ENCODE measurements at regions not wholly inside any gene's neighbourhood (a gene's known extent, or its start where the extent isn't known, plus 50 kb on each side); places are given as distances from the start of the nearest gene placed in this dataset.
"Not testable (repeated sequence)": the region's sequence is repeated elsewhere in the genome, so short reads cannot be mapped to it uniquely, and the experiment has no call there.

GRCh38 chr6:90887764-90888163 is 300.9 kb upstream of the MAP3K7 start:
- DNase-seq = no peak

DNA sequence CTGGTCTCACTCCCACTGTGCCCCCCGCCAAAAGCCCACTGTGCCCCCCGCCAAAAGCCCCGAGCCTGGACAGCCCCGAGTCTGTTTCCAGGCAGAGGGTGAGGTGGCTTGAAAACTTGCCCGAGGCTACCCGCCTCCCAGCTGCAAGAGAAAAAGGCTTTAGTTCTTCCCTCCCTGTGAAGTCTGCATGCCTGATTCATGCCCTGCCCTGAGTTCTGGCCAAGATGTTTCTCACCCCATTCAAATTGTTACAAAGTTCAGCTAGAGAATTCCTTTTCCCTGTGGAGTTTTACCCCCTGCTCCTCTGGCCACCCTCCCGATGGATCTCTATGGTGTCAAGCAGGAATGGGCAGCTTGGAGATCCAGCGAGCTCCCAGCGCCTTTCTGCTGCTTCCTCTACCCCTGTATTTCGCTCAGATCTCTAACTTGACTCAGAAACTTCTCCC is 298.8 kb upstream of the MAP3K7 start:
- DNase-seq = no peak

- DNase-seq = not testable (repeated sequence)
These were observed 298.3 kb upstream of the MAP3K7 start for GRCh38 chr6:90885137-90885536.

DNA sequence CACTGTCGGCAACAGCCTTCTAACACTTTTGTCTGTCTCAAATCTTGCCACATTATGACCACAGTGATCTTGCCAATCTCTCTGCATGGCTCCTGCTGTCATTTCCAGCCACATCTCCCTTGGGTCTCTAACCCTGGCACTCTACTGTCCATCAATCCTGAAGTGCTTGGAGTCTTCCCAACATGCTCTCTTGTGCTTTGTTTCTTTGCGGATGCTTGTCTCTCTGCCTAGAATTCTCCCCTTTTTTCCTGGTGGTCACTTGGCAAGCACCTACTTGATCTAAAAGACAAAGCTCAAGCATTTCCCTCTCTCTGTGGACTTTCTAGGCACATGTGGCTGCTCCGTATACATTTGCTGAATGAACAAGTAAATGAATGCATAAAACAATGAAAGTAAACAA is 290.7 kb upstream of the MAP3K7 start:
- peak; percentile 9 for DNase-seq

DNA sequence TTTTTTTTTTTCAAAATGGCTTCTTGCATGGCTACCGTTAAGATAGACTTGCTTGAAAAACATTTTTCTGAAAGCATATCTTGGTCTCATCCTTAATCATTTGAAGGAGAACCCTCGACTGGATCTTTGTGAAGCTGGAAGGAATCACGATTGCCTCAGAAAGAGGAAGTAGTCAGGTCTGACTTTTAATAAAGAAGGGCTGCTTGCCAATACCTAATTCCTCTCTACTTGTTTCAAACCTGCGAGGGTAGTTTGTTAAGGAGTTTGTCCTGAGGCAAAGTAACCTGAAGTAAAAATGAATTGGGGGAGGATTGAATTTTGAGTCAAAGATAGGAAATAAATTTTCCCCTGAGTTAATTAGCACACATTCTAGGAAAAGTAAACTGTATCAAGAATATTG is 288.1 kb upstream of the MAP3K7 start:
- no peak for DNase-seq

- no peak for DNase-seq
These were observed 286.1 kb upstream of the MAP3K7 start for GRCh38 chr6:90872981-90873380.

- no peak for DNase-seq
These were observed 283.7 kb upstream of the MAP3K7 start for GRCh38 chr6:90870561-90870960.

DNA sequence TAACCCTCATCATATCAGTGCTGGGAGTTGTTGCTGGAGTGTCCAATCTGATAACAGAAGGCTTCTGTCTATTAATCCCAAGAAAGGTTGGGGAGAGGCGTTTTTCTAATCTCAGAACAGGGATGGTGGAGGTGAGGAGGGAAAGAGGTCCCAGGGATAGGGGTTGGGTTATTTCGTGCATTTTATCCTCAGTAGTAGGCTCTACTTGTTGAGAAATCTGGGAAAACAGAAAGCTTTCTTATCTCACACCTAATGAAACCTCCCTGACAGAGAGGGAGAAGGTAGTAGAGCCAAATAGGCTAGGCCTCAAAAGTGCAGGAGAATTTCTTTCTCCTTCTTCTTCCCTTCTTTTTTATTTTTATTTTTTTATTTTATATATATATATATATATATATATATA is 281.8 kb upstream of the MAP3K7 start:
- DNase-seq = no peak

GRCh38 chr6:90868256-90868655 is 281.4 kb upstream of the MAP3K7 start:
- no peak for DNase-seq

GRCh38 chr6:90865513-90865912 is 278.6 kb upstream of the MAP3K7 start:
- no peak for DNase-seq

DNA sequence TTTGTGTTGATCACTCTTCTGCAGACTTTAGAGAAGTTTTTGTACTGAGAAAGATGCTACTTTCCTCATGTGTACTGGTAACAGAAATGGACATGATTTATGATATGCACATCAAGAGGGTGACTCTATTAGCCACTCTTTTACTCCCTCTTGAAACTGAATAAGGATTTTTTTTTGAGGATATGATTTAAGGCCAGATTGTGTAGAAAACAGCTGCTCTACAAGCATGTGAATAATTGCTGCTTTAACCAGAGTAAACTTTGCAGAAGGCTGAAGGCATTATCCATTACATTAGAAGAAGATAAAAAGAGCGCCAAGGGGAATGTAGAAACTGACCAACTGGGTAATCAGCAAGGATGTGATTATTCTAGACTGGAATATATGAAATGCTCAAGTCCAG is 276.2 kb upstream of the MAP3K7 start:
- DNase-seq = no peak

DNA sequence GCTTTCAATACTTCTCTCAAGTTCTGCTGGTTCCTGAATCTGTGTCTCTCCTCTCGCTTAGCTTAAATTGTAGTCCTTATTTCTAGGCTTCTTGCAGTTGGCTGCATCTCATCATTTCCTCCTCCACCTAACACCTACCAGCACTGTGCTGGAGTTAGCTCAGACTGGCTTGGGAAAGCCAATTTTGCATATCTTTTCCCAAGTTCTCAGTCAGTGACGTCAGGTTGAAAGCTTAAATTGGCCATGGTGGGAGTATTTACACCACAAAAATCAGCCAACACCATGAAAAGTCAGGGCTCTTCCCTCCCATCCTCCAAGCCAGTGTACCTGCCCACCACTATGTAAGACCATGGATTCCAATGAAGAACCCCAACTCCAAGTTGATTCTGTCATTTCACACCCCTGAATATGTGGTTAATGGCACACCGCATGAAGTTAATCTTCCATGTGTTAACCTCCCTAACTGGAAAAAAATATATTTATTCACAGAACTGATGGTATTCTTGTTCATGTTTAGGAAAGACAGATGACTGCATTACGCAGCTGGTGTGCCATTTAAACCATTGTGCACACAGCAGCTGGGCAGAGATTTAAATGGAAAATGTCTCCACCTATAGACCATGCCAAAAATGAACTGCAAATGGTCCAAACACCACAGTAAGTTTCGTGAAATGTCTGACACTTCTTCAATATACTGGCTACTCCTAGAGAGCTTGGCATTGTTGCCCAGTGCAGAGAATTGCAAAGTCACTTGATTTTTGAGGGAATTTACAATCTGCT is 274.1 kb upstream of the MAP3K7 start:
- no peak for DNase-seq

- no peak for DNase-seq
These were observed 272.7 kb upstream of the MAP3K7 start for GRCh38 chr6:90859612-90860011.

DNA sequence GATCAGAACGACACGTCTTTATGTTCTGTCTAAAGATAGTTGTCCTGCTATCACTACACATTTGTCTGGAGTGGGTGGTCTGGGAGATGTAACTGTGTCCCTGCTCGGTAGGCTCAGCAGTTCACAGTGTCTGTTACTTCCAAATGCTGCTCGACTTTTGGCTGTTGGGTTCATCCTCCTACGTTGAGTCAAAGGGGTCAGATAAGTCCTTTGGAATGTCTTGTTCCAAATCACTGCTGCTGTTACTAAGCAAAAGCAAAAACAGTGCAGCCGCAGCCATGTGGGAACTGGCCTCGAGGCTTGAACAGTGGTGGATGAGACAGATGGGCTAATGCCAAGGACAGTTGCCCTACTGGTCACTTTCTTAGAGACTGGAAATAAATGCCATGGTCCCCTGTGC is 272.2 kb upstream of the MAP3K7 start:
- DNase-seq = no peak

- DNase-seq = peak; percentile 40
These were observed 262.8 kb upstream of the MAP3K7 start for GRCh38 chr6:90849686-90850085.

DNA sequence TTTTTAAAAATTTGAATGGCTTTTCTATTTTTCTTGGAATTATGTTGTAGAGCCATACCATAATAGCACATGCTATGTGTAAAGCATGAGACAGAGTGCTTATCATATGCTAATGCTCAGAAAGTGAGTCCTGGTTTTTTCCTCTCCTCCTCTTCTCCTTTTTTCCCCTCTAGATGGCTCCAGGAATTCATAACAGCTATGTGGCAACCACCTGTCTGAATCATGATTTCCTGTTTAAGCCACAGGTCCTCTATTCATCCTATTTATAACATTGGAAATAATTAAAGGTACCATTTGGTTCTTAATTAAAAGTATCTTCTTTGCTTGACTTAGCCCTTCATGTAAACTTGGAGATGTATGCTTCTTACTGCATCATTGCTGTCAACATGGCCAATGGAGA is 260.0 kb upstream of the MAP3K7 start:
- no peak for DNase-seq

GRCh38 chr6:90835596-90836212 is 248.8 kb upstream of the MAP3K7 start:
- DNase-seq = no peak

GRCh38 chr6:90829311-90829710 is 242.4 kb upstream of the MAP3K7 start:
- DNase-seq = no peak

DNA sequence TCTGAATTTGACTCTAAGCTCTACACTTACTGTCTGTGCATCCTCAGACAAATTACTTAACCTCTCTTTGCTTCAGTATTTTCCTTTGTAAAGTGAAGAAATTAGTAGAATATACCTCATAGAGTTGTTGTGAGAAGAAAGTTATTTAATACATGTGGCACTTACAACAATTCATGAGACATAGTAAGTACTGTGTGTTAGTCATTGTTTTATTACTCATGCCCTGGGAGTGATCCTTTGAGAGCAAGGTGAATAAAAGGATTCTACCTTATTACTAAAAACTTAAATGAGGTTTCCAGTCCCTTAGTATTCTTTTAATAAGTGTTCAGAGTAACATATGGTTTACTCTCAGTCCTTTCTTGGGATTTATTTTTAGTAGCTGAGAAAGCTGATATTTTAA is 233.6 kb upstream of the MAP3K7 start:
- no peak for DNase-seq

DNA sequence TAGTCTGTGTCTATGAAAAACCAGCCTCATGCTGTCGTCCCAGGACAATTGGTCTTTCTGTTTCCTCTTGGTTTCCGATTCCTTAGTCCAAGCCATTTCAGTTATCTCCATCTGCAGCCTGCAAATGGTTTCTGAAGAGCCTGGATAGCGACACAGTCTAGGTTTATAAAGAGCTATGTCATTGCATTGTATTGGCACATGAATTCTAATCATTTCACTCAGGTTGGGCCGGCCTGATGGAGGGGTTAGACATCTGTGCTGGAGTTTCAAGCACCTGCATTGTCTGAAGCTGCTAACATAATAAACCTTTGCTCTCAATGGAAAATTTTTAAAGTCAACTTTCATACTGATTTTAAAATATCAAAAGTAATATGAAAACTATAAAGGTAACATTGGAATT is 232.6 kb upstream of the MAP3K7 start:
- DNase-seq = no peak

DNA sequence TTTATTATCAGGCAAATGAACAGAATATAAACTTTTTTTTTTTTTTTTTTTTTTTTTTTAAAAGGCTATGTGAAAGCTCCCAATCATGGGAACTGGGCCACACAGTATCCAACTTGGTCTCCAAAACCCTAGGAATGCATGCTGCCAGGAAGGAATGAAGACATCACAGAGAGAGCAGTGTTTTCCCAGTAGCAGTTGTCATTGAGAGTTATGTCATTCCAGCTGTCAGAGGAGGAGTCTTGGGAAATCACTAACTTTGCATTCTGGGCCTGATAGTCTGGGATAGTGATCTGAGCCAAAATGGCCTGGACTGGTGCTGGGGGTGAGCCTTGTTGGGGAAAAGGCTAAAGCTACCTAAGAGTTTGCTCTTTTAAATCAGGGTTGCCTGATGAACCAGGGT is 231.3 kb upstream of the MAP3K7 start:
- DNase-seq = no peak

DNA sequence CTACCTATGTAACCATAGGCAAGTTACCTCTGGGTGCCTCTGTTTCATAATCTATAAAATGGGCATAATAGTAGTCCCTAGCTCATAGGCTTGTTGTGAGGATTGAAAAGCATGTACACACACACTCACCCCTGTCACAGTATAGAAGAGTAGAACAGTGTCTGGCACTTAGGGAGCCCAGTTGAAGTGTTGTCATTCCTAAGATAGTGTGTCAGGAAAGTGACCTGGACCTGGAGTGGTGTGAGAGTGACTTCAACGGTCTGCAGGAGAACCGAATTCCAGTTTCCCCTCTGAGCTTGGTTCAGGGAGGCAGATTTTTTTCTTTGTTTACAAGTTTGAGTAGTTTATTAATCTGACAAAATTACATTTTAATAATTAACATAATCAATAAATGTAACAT is 229.9 kb upstream of the MAP3K7 start:
- no peak for DNase-seq

- no peak for DNase-seq
These were observed 224.8 kb upstream of the MAP3K7 start for GRCh38 chr6:90811596-90812226.

DNA sequence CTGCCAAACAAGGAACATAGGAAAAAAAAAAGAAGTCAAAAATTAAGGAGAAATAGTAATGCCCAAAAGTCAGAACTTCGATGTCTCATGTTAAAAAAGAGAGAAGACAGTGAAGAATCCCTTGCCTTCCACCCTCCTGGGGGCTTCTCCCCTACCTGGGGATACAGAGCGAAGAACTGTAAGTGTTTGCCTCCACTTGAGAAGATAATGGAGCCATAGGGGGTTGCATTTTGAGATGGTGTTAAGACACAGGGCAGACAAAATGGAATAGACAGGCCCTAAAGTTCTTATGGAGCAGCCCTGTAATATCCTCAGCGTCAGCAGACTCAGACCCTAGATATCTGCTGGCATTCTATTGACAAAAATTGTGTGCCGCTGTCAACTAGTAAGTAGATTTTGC is 222.2 kb upstream of the MAP3K7 start:
- DNase-seq = no peak

Measured in NCI-H446 treated with DMSO at 0.1 percent for 48 hours (cell line).